Panc1 (cell line): ENCODE measurements at regions not wholly inside any gene's neighbourhood (a gene's known extent, or its start where the extent isn't known, plus 50 kb on each side); places are given as distances from the start of the nearest gene placed in this dataset.

Source experiments
- ATAC-seq: fragments of 200-7000 bp; cut with Tn5 transposase; 2 replicates; pipeline ENCODE4 v1.9.1; 2020; ENCODE audit warnings: mild to moderate bottlenecking, moderate library complexity
- BruUV-seq: library from RNA; stranded (reverse); fragments of 400-500 nt; replicated peaks from 2 replicates; lab custom pipeline; 2021; lab: Mats Ljungman, UMichigan
- CTCF ChIA-PET: fragments of 300-600 bp; sonication (Branson Sonifier 250); formaldehyde crosslinking; loops from one replicate; lab custom pipeline; 2022; ENCODE audit warnings: antibody characterized with exemption; lab: Charles Lee
- POLR2A ChIA-PET: fragments of 300-600 bp; sonication (Branson Sonifier 250); formaldehyde crosslinking; loops from one replicate; lab custom pipeline; 2022; ENCODE audit warnings: antibody characterized with exemption; lab: Charles Lee
- DNase-seq: peaks from one replicate; pipeline ENCODE4 v3.0.0-alpha.2; 2010; ENCODE audit warnings: low read depth, low spot score
- H3K27ac ChIP-seq: 2 replicates; pipeline ENCODE4 v1.5.1; 2011; ENCODE audit warnings: mild to moderate bottlenecking, low read length, inconsistent platforms
- H3K27me3 ChIP-seq: fragments of 200-500 bp; sonication (Bioruptor generic); 2 replicates; pipeline ENCODE4 v1.6.0; 2014; ENCODE audit warnings: low read length, inconsistent platforms; ENCODE audit not compliant: control insufficient read depth, insufficient read depth
- H3K36me3 ChIP-seq: fragments of 200-500 bp; sonication (Bioruptor generic); 2 replicates; pipeline ENCODE4 v1.5.1; 2014; ENCODE audit warnings: inconsistent platforms, mild to moderate bottlenecking, low read length, moderate library complexity; ENCODE audit not compliant: control insufficient read depth, insufficient read depth
- H3K4me1 ChIP-seq: 2 replicates; pipeline ENCODE4 v1.5.1; 2011; ENCODE audit warnings: inconsistent platforms, mild to moderate bottlenecking, low read length, moderate library complexity; ENCODE audit not compliant: control insufficient read depth, insufficient read depth
- H3K4me3 ChIP-seq, 2 experiments: 2 replicates each; pipeline ENCODE4 v1.5.1; 2011 to 2012; ENCODE audit warnings: low read depth in 2 of 2, low read length in 2 of 2, mild to moderate bottlenecking in 2 of 2, inconsistent platforms in 1 of 2, moderate library complexity in 1 of 2
- H3K9me3 ChIP-seq: fragments of 200-500 bp; sonication (Bioruptor generic); 2 replicates; pipeline ENCODE4 v1.5.1; 2014; ENCODE audit warnings: low read depth, mild to moderate bottlenecking, inconsistent platforms, low read length, moderate library complexity; ENCODE audit not compliant: control insufficient read depth, insufficient read depth
- CTCF ChIP-seq: fragments of 450-650 bp; IDR thresholded peaks from 2 replicates; pipeline ENCODE4 v1.5.1; 2017; ENCODE audit warnings: mild to moderate bottlenecking
- POLR2AphosphoS5 ChIP-seq: IDR thresholded peaks from 2 replicates; pipeline ENCODE4 v1.6.1; 2012; ENCODE audit warnings: mild to moderate bottlenecking, low read depth, low read length, moderate library complexity
- REST ChIP-seq, 2 experiments: IDR thresholded peaks; 2 replicates each; pipeline ENCODE4 v1.6.1; 2011 to 2012; ENCODE audit warnings: low read depth in 2 of 2, control low read depth in 1 of 2, low read length in 1 of 2, mild to moderate bottlenecking in 1 of 2, moderate library complexity in 1 of 2; ENCODE audit not compliant: insufficient read depth in 1 of 2
- SIN3A ChIP-seq: IDR thresholded peaks from 2 replicates; pipeline ENCODE4 v1.6.1; 2012; ENCODE audit warnings: low read depth, mild to moderate bottlenecking, low read length, moderate library complexity, borderline replicate concordance; ENCODE audit not compliant: insufficient read depth
- TCF7L2 ChIP-seq: IDR thresholded peaks from 2 replicates; pipeline ENCODE4 v1.6.1; 2011; ENCODE audit warnings: mild to moderate bottlenecking, low read depth, low read length, inconsistent platforms
- in situ Hi-C: cut with HindIII; loops from 2 replicates; pipeline ENCODE4 v1.10.0; 2016; ENCODE audit warnings: low sequenced_read_pairs, low pct_unique_long_range_greater_than_20kb
- intact Hi-C: fragments of 100-400 bp; cut with micrococcal nuclease; formaldehyde crosslinking; loops from one replicate; pipeline ENCODE4 v1.10.0; 2022; ENCODE audit not compliant: unreplicated experiment

DNA sequence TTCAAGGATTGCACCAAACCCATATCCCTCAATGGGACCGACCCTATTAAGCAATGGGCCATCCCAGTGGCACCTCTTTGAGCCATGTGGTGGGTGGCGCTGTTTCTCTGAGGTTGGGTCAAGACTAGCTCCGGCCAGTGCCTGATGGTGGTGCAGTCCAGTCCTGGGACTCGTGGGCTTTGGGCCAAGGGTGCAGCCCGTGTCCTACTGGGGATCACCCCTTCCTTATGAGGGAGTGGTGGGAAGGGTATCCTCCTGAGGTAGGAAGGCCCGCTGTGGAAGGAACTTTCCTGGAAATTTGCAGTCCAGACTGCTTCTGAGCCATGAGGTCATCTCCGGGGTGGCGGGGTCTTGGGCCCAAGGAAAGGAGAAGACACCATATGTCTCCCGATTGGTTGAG lies 231.6 kb downstream of the SNRPN start:
- no TSS peak for BruUV-seq
- intact Hi-C loops, result no loop called here
- Histone ChIP-seq H3K4me3 (no peak overlapping the region), H3K4me1 (no peaks in the 10 kb centered on the region), H3K9me3 (no peaks in the 10 kb centered on the region), H3K27me3 (no peaks in the 10 kb centered on the region), H3K36me3 (no peaks in the 10 kb centered on the region), H3K27ac (no peak overlapping the region)
- POLR2A ChIA-PET, result no interaction called here
- no peak for ATAC-seq
- no peak for DNase-seq
- in situ Hi-C loops, result no loop called here
- TF ChIP-seq REST (IDR thresholded peaks at IDR 0.05; ENCODE audit: insufficient read depth in 1 of 2, low read depth in 2 of 2, low read length in 1 of 2) (no peak), POLR2AphosphoS5 (no peak), TCF7L2 (no peak)
- CTCF ChIA-PET, result no interaction called here

GRCh38 chr15:25186906-25187645 lies 232.3 kb downstream of the SNRPN start:
- CTCF ChIA-PET, result no interaction called here
- in situ Hi-C loops, result no loop called here
- intact Hi-C loops, result no loop called here
- POLR2A ChIA-PET, result no interaction called here
- no peak overlapping the region for H3K4me3 ChIP-seq
- DNase-seq (no peak), ATAC-seq (no peak)
- TF ChIP-seq SIN3A (no peak), REST (IDR thresholded peaks at IDR 0.05; ENCODE audit: insufficient read depth in 1 of 2, low read depth in 2 of 2, low read length in 1 of 2) (no peak), TCF7L2 (no peak), CTCF (no peak), POLR2AphosphoS5 (no peak)
- no peaks in the 10 kb centered on the region for H3K27me3 ChIP-seq
- no peaks in the 10 kb centered on the region for H3K36me3 ChIP-seq
- H3K4me1 ChIP-seq, result no peaks in the 10 kb centered on the region
- no TSS peak for BruUV-seq
- H3K27ac ChIP-seq, result no peak overlapping the region
- no peaks in the 10 kb centered on the region for H3K9me3 ChIP-seq
